ENCODE measurements at regions not wholly inside any gene's neighbourhood (a gene's known extent, or its start where the extent isn't known, plus 50 kb on each side); places are given as distances from the start of the nearest gene placed in this dataset.
A peak's percentile ranks its signal among the peaks of the same experiment; 100 is the strongest.
"Not testable (repeated sequence)": the region's sequence is repeated elsewhere in the genome, so short reads cannot be mapped to it uniquely, and the experiment has no call there.

GRCh38 chr2:212723226-212723625 lies 184.6 kb upstream of the ERBB4 start:
- Mint-ChIP-seq H3K9me3 (ENCODE audit: unreplicated experiment) (no peaks in the 10 kb centered on the region), H3K27me3 (ENCODE audit: unreplicated experiment) (peaks cover 2% of the 10 kb centered on the region), H3K27ac (ENCODE audit: unreplicated experiment) (no peak overlapping the region), H3K4me3 (ENCODE audit: unreplicated experiment) (no peak overlapping the region), H3K36me3 (ENCODE audit: unreplicated experiment) (no peaks in the 10 kb centered on the region), H3K4me1 (ENCODE audit: unreplicated experiment) (peaks cover 2% of the 10 kb centered on the region)
- no peak for DNase-seq (ENCODE audit: extremely low spot score, unreplicated experiment)
- no peak for TF ChIP-seq CTCF (IDR thresholded peaks at IDR 0.05)

DNA sequence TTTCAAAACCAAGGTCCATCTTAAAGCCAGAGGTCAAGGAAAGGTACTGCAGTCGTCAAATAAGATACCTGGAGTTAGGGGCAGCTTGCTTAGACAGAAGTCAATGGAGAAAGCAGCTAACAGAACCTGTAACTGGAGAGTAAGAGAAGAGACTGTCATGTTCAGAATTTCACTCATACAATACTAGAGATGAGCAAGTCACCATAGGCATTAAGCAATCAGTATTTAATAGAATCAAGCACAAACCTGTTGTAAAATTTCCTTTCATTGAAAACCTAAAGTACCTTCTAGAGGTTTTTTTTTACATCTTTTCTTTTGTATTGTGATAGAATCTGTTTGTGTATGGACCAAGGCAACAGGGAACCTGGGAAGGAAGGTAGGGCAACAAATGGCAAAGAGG lies 183.4 kb upstream of the ERBB4 start:
- no peaks in the 10 kb centered on the region for H3K9me3 Mint-ChIP-seq (ENCODE audit: unreplicated experiment)
- no peak overlapping the region for H3K27ac Mint-ChIP-seq (ENCODE audit: unreplicated experiment)
- no peak for TF ChIP-seq CTCF (IDR thresholded peaks at IDR 0.05)
- H3K4me1 Mint-ChIP-seq (ENCODE audit: unreplicated experiment), result no peaks in the 10 kb centered on the region
- DNase-seq (ENCODE audit: extremely low spot score, unreplicated experiment), result no peak
- no peaks in the 10 kb centered on the region for H3K36me3 Mint-ChIP-seq (ENCODE audit: unreplicated experiment)
- no peak overlapping the region for H3K4me3 Mint-ChIP-seq (ENCODE audit: unreplicated experiment)
- H3K27me3 Mint-ChIP-seq (ENCODE audit: unreplicated experiment), result no peaks in the 10 kb centered on the region

- H3K36me3 Mint-ChIP-seq (ENCODE audit: unreplicated experiment), result no peaks in the 10 kb centered on the region
- peak; percentile 83 for DNase-seq (ENCODE audit: extremely low spot score, unreplicated experiment)
- H3K4me1 Mint-ChIP-seq (ENCODE audit: unreplicated experiment), result no peaks in the 10 kb centered on the region
- H3K4me3 Mint-ChIP-seq (ENCODE audit: unreplicated experiment), result no peak overlapping the region
- no peak overlapping the region for H3K27ac Mint-ChIP-seq (ENCODE audit: unreplicated experiment)
- no peaks in the 10 kb centered on the region for H3K9me3 Mint-ChIP-seq (ENCODE audit: unreplicated experiment)
- peaks cover 2% of the 10 kb centered on the region for H3K27me3 Mint-ChIP-seq (ENCODE audit: unreplicated experiment)
- no peak for TF ChIP-seq CTCF (IDR thresholded peaks at IDR 0.05)
These were observed 182.4 kb upstream of the ERBB4 start for GRCh38 chr2:212721026-212721451.

GRCh38 chr2:212715411-212715810 lies 176.8 kb upstream of the ERBB4 start:
- H3K27ac Mint-ChIP-seq (ENCODE audit: unreplicated experiment), result not testable (repeated sequence)

DNA sequence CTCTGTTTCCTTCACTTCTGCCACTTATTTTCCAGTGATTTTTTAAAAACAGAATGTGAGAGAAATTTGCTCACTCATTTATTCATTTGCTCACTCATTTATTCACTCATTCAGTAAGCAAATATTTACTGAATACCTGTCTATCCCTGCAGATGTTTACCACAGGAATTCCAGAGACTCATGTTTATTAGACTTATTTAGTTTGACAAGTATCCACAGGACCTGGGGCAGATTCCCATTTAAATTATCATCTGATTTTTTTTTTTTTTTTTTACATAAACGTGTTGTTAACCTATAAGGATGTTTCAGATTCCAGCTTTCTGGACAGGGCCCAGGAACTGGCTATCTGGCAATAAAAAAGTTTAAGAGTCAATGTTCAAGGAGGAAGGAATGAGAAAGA lies 175.1 kb upstream of the ERBB4 start:
- Mint-ChIP-seq H3K36me3 (ENCODE audit: unreplicated experiment) (no peaks in the 10 kb centered on the region), H3K27me3 (ENCODE audit: unreplicated experiment) (peaks cover 2% of the 10 kb centered on the region), H3K27ac (ENCODE audit: unreplicated experiment) (no peak overlapping the region), H3K9me3 (ENCODE audit: unreplicated experiment) (no peaks in the 10 kb centered on the region), H3K4me1 (ENCODE audit: unreplicated experiment) (peaks cover 17% of the 10 kb centered on the region), H3K4me3 (ENCODE audit: unreplicated experiment) (no peak overlapping the region)
- no peak for DNase-seq (ENCODE audit: extremely low spot score, unreplicated experiment)
- TF ChIP-seq CTCF (IDR thresholded peaks at IDR 0.05), result no peak

More at GRCh38 chr2:212715411-212715810, 176.8 kb upstream of the ERBB4 start:
- not testable (repeated sequence) for DNase-seq (ENCODE audit: extremely low spot score, unreplicated experiment); H3K36me3 Mint-ChIP-seq (ENCODE audit: unreplicated experiment); H3K9me3 Mint-ChIP-seq (ENCODE audit: unreplicated experiment); H3K27me3 Mint-ChIP-seq (ENCODE audit: unreplicated experiment); H3K4me3 Mint-ChIP-seq (ENCODE audit: unreplicated experiment)
- H3K4me1 Mint-ChIP-seq (ENCODE audit: unreplicated experiment), result peaks cover 17% of the 10 kb centered on the region

GRCh38 chr2:212712991-212713390 lies 174.4 kb upstream of the ERBB4 start:
- H3K4me1 Mint-ChIP-seq (ENCODE audit: unreplicated experiment), result peaks cover 17% of the 10 kb centered on the region
- no peak overlapping the region for H3K4me3 Mint-ChIP-seq (ENCODE audit: unreplicated experiment)
- peak overlapping the region; percentile 52 for H3K27ac Mint-ChIP-seq (ENCODE audit: unreplicated experiment)
- H3K27me3 Mint-ChIP-seq (ENCODE audit: unreplicated experiment), result peaks cover 2% of the 10 kb centered on the region
- H3K36me3 Mint-ChIP-seq (ENCODE audit: unreplicated experiment), result no peaks in the 10 kb centered on the region
- no peak for DNase-seq (ENCODE audit: extremely low spot score, unreplicated experiment)
- no peak for TF ChIP-seq CTCF (IDR thresholded peaks at IDR 0.05)
- no peaks in the 10 kb centered on the region for H3K9me3 Mint-ChIP-seq (ENCODE audit: unreplicated experiment)
